B cell (primary cell): ENCODE measurements at regions not wholly inside any gene's neighbourhood (a gene's known extent, or its start where the extent isn't known, plus 50 kb on each side); places are given as distances from the start of the nearest gene placed in this dataset.

Experiments
- ATAC-seq: fragments of 200-7000 bp; cut with Tn5 transposase; one replicate; pipeline ENCODE4 v1.10.0; 2021; ENCODE audit warnings: low read depth, mild to moderate bottlenecking, moderate number of reproducible peaks, moderate library complexity
- CTCF ChIA-PET: fragments of 350-600 bp; sonication (Branson Sonifier 250); formaldehyde crosslinking; loops from one replicate; lab custom pipeline; 2021; ENCODE audit warnings: antibody characterized with exemption, inconsistent platforms; lab: Charles Lee
- POLR2A ChIA-PET: fragments of 350-600 bp; sonication (Branson Sonifier 250); formaldehyde crosslinking; loops from one replicate; lab custom pipeline; 2021; ENCODE audit warnings: antibody characterized with exemption; lab: Charles Lee
- DNase-seq: peaks from one replicate; pipeline ENCODE4 v3.0.0; 2013
- H2AFZ ChIP-seq: 2 replicates; pipeline ENCODE4 v1.6.1; 2012; ENCODE audit warnings: mild to moderate bottlenecking, low read depth, low read length; ENCODE audit not compliant: insufficient read depth, poor library complexity, severe bottlenecking
- H3K27ac ChIP-seq, 2 donors: 1 replicate in 1 of 2; 2 replicates in 1 of 2; pipeline ENCODE4 v1.5.1; 2012 to 2013; ENCODE audit warnings: low read length in 2 of 2, mild to moderate bottlenecking in 2 of 2, moderate library complexity in 1 of 2
- H3K27me3 ChIP-seq, 4 experiments: fragments of 200-600 bp in 1 of 4; sonication (generic) in 1 of 4; replicated peaks in 1 of 4; 1 replicate in 2 of 4; 2 replicates in 2 of 4; pipeline versions ENCODE4 v1.6.1 to v1.7.0; 2013 to 2016; ENCODE audit warnings: low read length in 3 of 4, mild to moderate bottlenecking in 2 of 4, mixed read lengths in 1 of 4, moderate library complexity in 1 of 4; ENCODE audit not compliant: insufficient read depth in 4 of 4, control insufficient read depth in 3 of 4; ENCODE audit errors: control extremely low read depth in 1 of 4
- H3K36me3 ChIP-seq, 2 experiments: replicated peaks in 1 of 2; 1 replicate in 1 of 2; 2 replicates in 1 of 2; pipeline versions ENCODE4 v1.6.1 to v1.7.1; 2013; ENCODE audit warnings: low read length in 1 of 2; ENCODE audit not compliant: insufficient read depth in 2 of 2, control insufficient read depth in 1 of 2; ENCODE audit errors: control extremely low read depth in 1 of 2, extremely low read depth in 1 of 2
- H3K4me1 ChIP-seq, 2 donors: fragments of 200-600 bp in 1 of 2; sonication (generic) in 1 of 2; 1 replicate in 1 of 2; 2 replicates in 1 of 2; pipeline versions ENCODE4 v1.5.1 to v1.6.1; 2013 to 2017; ENCODE audit warnings: low read length in 2 of 2; ENCODE audit not compliant: control insufficient read depth in 2 of 2, insufficient read depth in 2 of 2
- H3K4me2 ChIP-seq: replicated peaks from 2 replicates; pipeline ENCODE3; 2012; ENCODE audit warnings: mild to moderate bottlenecking, low read depth, low read length; ENCODE audit not compliant: poor library complexity, severe bottlenecking
- H3K4me3 ChIP-seq, 5 experiments: fragments of 200-600 bp in 1 of 5; sonication (generic) in 1 of 5; 1 replicate in 3 of 5; 2 replicates in 2 of 5; pipeline versions ENCODE4 v1.5.1 to v1.7.0; 2011 to 2016; ENCODE audit warnings: low read length in 4 of 5, mild to moderate bottlenecking in 4 of 5, low read depth in 2 of 5, control low read depth in 1 of 5, moderate library complexity in 1 of 5; ENCODE audit not compliant: insufficient read depth in 1 of 5; ENCODE audit errors: control extremely low read depth in 1 of 5, extremely low read depth in 1 of 5
- H3K79me2 ChIP-seq: fragments of 200-600 bp; sonication (generic); one replicate; pipeline ENCODE4 v1.6.0; 2016; ENCODE audit warnings: low read length; ENCODE audit not compliant: control insufficient read depth, insufficient read depth
- H3K9ac ChIP-seq: fragments of 200-600 bp; sonication (generic); 2 replicates; pipeline ENCODE4 v1.6.1; 2017; ENCODE audit warnings: mild to moderate bottlenecking, low read length, moderate library complexity
- H3K9me3 ChIP-seq, 3 donors: one replicate each; pipeline versions ENCODE4 v1.6.1 to v1.7.1; 2013; ENCODE audit warnings: low read length in 2 of 3; ENCODE audit not compliant: control insufficient read depth in 2 of 3, insufficient read depth in 1 of 3; ENCODE audit errors: control extremely low read depth in 1 of 3
- H4K20me1 ChIP-seq: 2 replicates; pipeline ENCODE4 v1.6.0; 2012; ENCODE audit warnings: mild to moderate bottlenecking, low read length; ENCODE audit not compliant: insufficient read depth, control insufficient read depth, poor library complexity, severe bottlenecking
- H3K27ac Mint-ChIP-seq: one replicate; pipeline ENCODE4 v1.8.0; 2021; ENCODE audit warnings: mixed read lengths
- H3K27me3 Mint-ChIP-seq: one replicate; pipeline ENCODE4 v1.8.0; 2021; ENCODE audit warnings: mixed read lengths
- H3K4me1 Mint-ChIP-seq: one replicate; pipeline ENCODE4 v1.8.0; 2021; ENCODE audit warnings: mixed read lengths
- H3K4me3 Mint-ChIP-seq: one replicate; pipeline ENCODE4 v1.8.0; 2021; ENCODE audit warnings: mixed read lengths
- H3K9me3 Mint-ChIP-seq: one replicate; pipeline ENCODE4 v1.8.0; 2022; ENCODE audit warnings: mixed read lengths; ENCODE audit not compliant: insufficient read depth
- CTCF ChIP-seq: fragments of 200-600 bp; IDR thresholded peaks from one replicate; pipeline ENCODE4 v1.8.0; 2022; ENCODE audit warnings: antibody characterized with exemption, mild to moderate bottlenecking
- EZH2 ChIP-seq: IDR thresholded peaks from 2 replicates; pipeline ENCODE4 v1.6.1; 2012; ENCODE audit warnings: borderline replicate concordance, low read depth, mild to moderate bottlenecking, moderate library complexity, low read length; ENCODE audit not compliant: insufficient read depth, poor library complexity, severe bottlenecking
- WGBS: methylation state at CpG from one replicate; pipeline ENCODE4 v1.1.5; 2013; ENCODE audit warnings: missing lambda C conversion rate; ENCODE audit not compliant: insufficient coverage; 5-methylcytosine and 5-hydroxymethylcytosine counted together
- intact Hi-C: fragments of 100-400 bp; cut with micrococcal nuclease; formaldehyde crosslinking; loops from one replicate; pipeline ENCODE4 v1.10.0; 2022

GRCh38 chr17:27079660-27080059 lies 214.3 kb upstream of the WSB1 start:
- peaks cover 34% of the 10 kb centered on the region for H3K27me3 Mint-ChIP-seq
- Histone ChIP-seq H3K4me3 (no peak overlapping the region), H3K79me2 (no peaks in the 10 kb centered on the region), H3K9me3 (peaks cover 0 to 8% (median 1%) of the 10 kb centered on the region in 3 donors), H4K20me1 (no peaks in the 10 kb centered on the region), H2AFZ (no peak overlapping the region), H3K4me2 (no peak overlapping the region), H3K27ac (no peak overlapping the region), H3K4me1 (no peaks in the 10 kb centered on the region), H3K36me3 (no peaks in the 10 kb centered on the region), H3K9ac (no peak overlapping the region), H3K27me3 (peaks cover 0 to 2% (median 0%) of the 10 kb centered on the region in 4 experiments)
- intact Hi-C loops, result loop anchor here (10.0 kb wide), 1 partner anchor 55 kb away; no protein-coding TSS in a partner anchor
- H3K9me3 Mint-ChIP-seq, result no peaks in the 10 kb centered on the region
- TF ChIP-seq CTCF (no peak), EZH2 (no peak)
- no peak overlapping the region for H3K4me3 Mint-ChIP-seq
- WGBS, result no CpG with 5 or more reads among the region's 7 CpGs
- H3K4me1 Mint-ChIP-seq, result no peaks in the 10 kb centered on the region
- CTCF ChIA-PET, result interaction anchor here (0.6 kb wide), 1 partner anchor 720 kb away, joined by 3 read pairs; no protein-coding TSS in a partner anchor
- DNase-seq, result no peak
- no peak overlapping the region for H3K27ac Mint-ChIP-seq
- ATAC-seq, result no peak
- POLR2A ChIA-PET, result no interaction called here

- H3K9ac ChIP-seq, result no peak overlapping the region
- Mint-ChIP-seq H3K27me3 (peaks cover 24% of the 10 kb centered on the region), H3K4me1 (no peaks in the 10 kb centered on the region), H3K4me3 (no peak overlapping the region), H3K9me3 (no peaks in the 10 kb centered on the region), H3K27ac (no peak overlapping the region)
- no peaks in the 10 kb centered on the region for H3K27me3 ChIP-seq
- no peak overlapping the region for H3K4me2 ChIP-seq
- ATAC-seq (no peak), DNase-seq (no peak)
- H3K4me3 ChIP-seq, result no peak overlapping the region
- intact Hi-C loops, result no loop called here
- no peaks in the 10 kb centered on the region for H3K79me2 ChIP-seq
- no peaks in the 10 kb centered on the region for H3K36me3 ChIP-seq
- H3K4me1 ChIP-seq, result no peaks in the 10 kb centered on the region
- H3K9me3 ChIP-seq, result peaks cover 0 to 8% (median 1%) of the 10 kb centered on the region in 3 donors
- TF ChIP-seq CTCF, result no peak
- no peak for TF ChIP-seq EZH2
- POLR2A ChIA-PET, result no interaction called here
- H3K27ac ChIP-seq, result no peak overlapping the region
- WGBS, result 69% methylated on average over 2 of the region's 4 CpGs
- no peak overlapping the region for H2AFZ ChIP-seq
- no peaks in the 10 kb centered on the region for H4K20me1 ChIP-seq
- CTCF ChIA-PET, result no interaction called here
Observed at GRCh38 chr17:27081002-27081638, 212.8 kb upstream of the WSB1 start.
